Memory B cell (primary cell): ENCODE measurements at regions not wholly inside any gene's neighbourhood (a gene's known extent, or its start where the extent isn't known, plus 50 kb on each side); places are given as distances from the start of the nearest gene placed in this dataset.
"Not testable (repeated sequence)": the region's sequence is repeated elsewhere in the genome, so short reads cannot be mapped to it uniquely, and the experiment has no call there.

Experiments used
- ATAC-seq: fragments of 150-1000 bp; cut with Tn5 transposase; 2 replicates; pipeline ENCODE4 v1.10.0; 2021; ENCODE audit warnings: low read depth, mild to moderate bottlenecking, moderate library complexity
- DNase-seq, 2 donors: peaks; one replicate each; pipeline ENCODE4 v3.0.0; 2022; ENCODE audit warnings: low spot score in 2 of 2
- H3K27ac Mint-ChIP-seq: one replicate; pipeline ENCODE4 v1.8.0; 2022; ENCODE audit warnings: mild to moderate bottlenecking, moderate library complexity, mixed read lengths
- H3K27me3 Mint-ChIP-seq: one replicate; pipeline ENCODE4 v1.8.0; 2022; ENCODE audit warnings: mixed read lengths
- H3K36me3 Mint-ChIP-seq: one replicate; pipeline ENCODE4 v1.8.0; 2022; ENCODE audit warnings: mild to moderate bottlenecking, mixed read lengths
- H3K4me1 Mint-ChIP-seq: one replicate; pipeline ENCODE4 v1.8.0; 2022; ENCODE audit warnings: mixed read lengths
- H3K4me3 Mint-ChIP-seq: one replicate; pipeline ENCODE4 v1.8.0; 2022; ENCODE audit warnings: mild to moderate bottlenecking, moderate library complexity, mixed read lengths
- H3K9me3 Mint-ChIP-seq: one replicate; pipeline ENCODE4 v1.8.0; 2022; ENCODE audit warnings: mixed read lengths

- Mint-ChIP-seq H3K27me3 (peaks cover 6% of the 10 kb centered on the region), H3K27ac (no peak overlapping the region), H3K9me3 (no peaks in the 10 kb centered on the region), H3K4me3 (no peak overlapping the region), H3K4me1 (no peaks in the 10 kb centered on the region), H3K36me3 (no peaks in the 10 kb centered on the region)
- DNase-seq (no peak), ATAC-seq (no peak)
These were observed 397.4 kb upstream of the TPM1 start for GRCh38 chr15:62644889-62645742.

- H3K36me3 Mint-ChIP-seq = no peaks in the 10 kb centered on the region
- H3K4me3 Mint-ChIP-seq = no peak overlapping the region
- peaks cover 10% of the 10 kb centered on the region for H3K27me3 Mint-ChIP-seq
- ATAC-seq = no peak
- no peak overlapping the region for H3K27ac Mint-ChIP-seq
- no peak for DNase-seq
- H3K9me3 Mint-ChIP-seq = no peaks in the 10 kb centered on the region
- H3K4me1 Mint-ChIP-seq = no peaks in the 10 kb centered on the region
These were observed 395.2 kb upstream of the TPM1 start for GRCh38 chr15:62647202-62647842.

- Mint-ChIP-seq H3K36me3 (no peaks in the 10 kb centered on the region), H3K27ac (no peak overlapping the region), H3K4me1 (no peaks in the 10 kb centered on the region), H3K4me3 (no peak overlapping the region), H3K27me3 (peaks cover 10% of the 10 kb centered on the region), H3K9me3 (no peaks in the 10 kb centered on the region)
- no peak for ATAC-seq
- no peak for DNase-seq
These were observed 394.6 kb upstream of the TPM1 start for GRCh38 chr15:62647843-62648505.

GRCh38 chr15:62648954-62649353 is 393.6 kb upstream of the TPM1 start:
- no peak for DNase-seq
- Mint-ChIP-seq H3K36me3 (no peaks in the 10 kb centered on the region), H3K4me1 (no peaks in the 10 kb centered on the region), H3K9me3 (no peaks in the 10 kb centered on the region), H3K4me3 (no peak overlapping the region), H3K27me3 (peaks cover 10% of the 10 kb centered on the region), H3K27ac (no peak overlapping the region)
- no peak for ATAC-seq

- Mint-ChIP-seq H3K9me3 (peaks cover 2% of the 10 kb centered on the region), H3K4me3 (no peak overlapping the region), H3K4me1 (no peaks in the 10 kb centered on the region), H3K27me3 (peaks cover 7% of the 10 kb centered on the region), H3K27ac (no peak overlapping the region), H3K36me3 (peaks cover 2% of the 10 kb centered on the region)
- DNase-seq (no peak), ATAC-seq (no peak)
These were observed 392.6 kb upstream of the TPM1 start for GRCh38 chr15:62649793-62650420.

GRCh38 chr15:62653122-62653521 is 389.4 kb upstream of the TPM1 start:
- Mint-ChIP-seq H3K4me1 (no peaks in the 10 kb centered on the region), H3K27me3 (peaks cover 7% of the 10 kb centered on the region), H3K4me3 (no peak overlapping the region), H3K27ac (no peak overlapping the region), H3K36me3 (peaks cover 2% of the 10 kb centered on the region), H3K9me3 (peaks cover 2% of the 10 kb centered on the region)
- no peak for DNase-seq
- ATAC-seq = no peak

- peaks cover 2% of the 10 kb centered on the region for H3K27me3 Mint-ChIP-seq
- H3K4me3 Mint-ChIP-seq = no peak overlapping the region
- ATAC-seq = no peak
- no peak for DNase-seq
- peaks cover 2% of the 10 kb centered on the region for H3K9me3 Mint-ChIP-seq
- peaks cover 3% of the 10 kb centered on the region for H3K4me1 Mint-ChIP-seq
- H3K36me3 Mint-ChIP-seq = peaks cover 2% of the 10 kb centered on the region
- H3K27ac Mint-ChIP-seq = no peak overlapping the region
These were observed 386.5 kb upstream of the TPM1 start for GRCh38 chr15:62656071-62656470.

- not testable (repeated sequence) for DNase-seq, ATAC-seq, H3K27me3 Mint-ChIP-seq, H3K9me3 Mint-ChIP-seq, H3K4me3 Mint-ChIP-seq, H3K4me1 Mint-ChIP-seq, H3K36me3 Mint-ChIP-seq, H3K27ac Mint-ChIP-seq
These were observed 385.0 kb upstream of the TPM1 start for GRCh38 chr15:62657501-62657900.

GRCh38 chr15:62658498-62658897 is 384.0 kb upstream of the TPM1 start:
- ATAC-seq = no peak

GRCh38 chr15:62663547-62663946 is 379.0 kb upstream of the TPM1 start:
- no peak for DNase-seq
- H3K27me3 Mint-ChIP-seq = peaks cover 2% of the 10 kb centered on the region
- no peak overlapping the region for H3K27ac Mint-ChIP-seq
- H3K9me3 Mint-ChIP-seq = no peaks in the 10 kb centered on the region
- ATAC-seq = no peak
- H3K36me3 Mint-ChIP-seq = no peaks in the 10 kb centered on the region
- H3K4me1 Mint-ChIP-seq = peaks cover 2% of the 10 kb centered on the region
- no peak overlapping the region for H3K4me3 Mint-ChIP-seq

More at GRCh38 chr15:62658498-62658897, 384.0 kb upstream of the TPM1 start:
- H3K36me3 Mint-ChIP-seq = peaks cover 2% of the 10 kb centered on the region
- peaks cover 2% of the 10 kb centered on the region for H3K27me3 Mint-ChIP-seq
- DNase-seq = no peak
- H3K4me3 Mint-ChIP-seq = no peak overlapping the region
- H3K4me1 Mint-ChIP-seq = peaks cover 3% of the 10 kb centered on the region
- peaks cover 2% of the 10 kb centered on the region for H3K9me3 Mint-ChIP-seq
- no peak overlapping the region for H3K27ac Mint-ChIP-seq

GRCh38 chr15:62665449-62665848 is 377.1 kb upstream of the TPM1 start:
- Mint-ChIP-seq H3K4me3 (no peak overlapping the region), H3K27me3 (peaks cover 3% of the 10 kb centered on the region), H3K9me3 (peaks cover under 1% of the 10 kb centered on the region), H3K4me1 (no peaks in the 10 kb centered on the region), H3K36me3 (no peaks in the 10 kb centered on the region), H3K27ac (no peak overlapping the region)
- no peak for DNase-seq
- ATAC-seq = no peak

- ATAC-seq = no peak
- Mint-ChIP-seq H3K9me3 (peaks cover 3% of the 10 kb centered on the region), H3K4me3 (no peak overlapping the region), H3K36me3 (no peaks in the 10 kb centered on the region), H3K4me1 (no peaks in the 10 kb centered on the region), H3K27me3 (peaks cover 4% of the 10 kb centered on the region), H3K27ac (no peak overlapping the region)
- DNase-seq = no peak
These were observed 376.5 kb upstream of the TPM1 start for GRCh38 chr15:62666046-62666445.

- DNase-seq = no peak
- ATAC-seq = no peak
These were observed 370.3 kb upstream of the TPM1 start for GRCh38 chr15:62672268-62672667.

GRCh38 chr15:62676891-62677290 is 365.7 kb upstream of the TPM1 start:
- Mint-ChIP-seq H3K27ac (no peak overlapping the region), H3K9me3 (peaks cover 4% of the 10 kb centered on the region), H3K27me3 (peaks cover 7% of the 10 kb centered on the region), H3K4me1 (no peaks in the 10 kb centered on the region), H3K4me3 (no peak overlapping the region), H3K36me3 (peaks cover 3% of the 10 kb centered on the region)
- no peak for ATAC-seq
- no peak for DNase-seq

More at GRCh38 chr15:62672268-62672667, 370.3 kb upstream of the TPM1 start:
- no peaks in the 10 kb centered on the region for H3K36me3 Mint-ChIP-seq
- no peaks in the 10 kb centered on the region for H3K4me1 Mint-ChIP-seq
- H3K27ac Mint-ChIP-seq = no peak overlapping the region
- peaks cover 3% of the 10 kb centered on the region for H3K9me3 Mint-ChIP-seq
- H3K27me3 Mint-ChIP-seq = peaks cover 7% of the 10 kb centered on the region
- H3K4me3 Mint-ChIP-seq = no peak overlapping the region
